NCI-H1417 treated with DMSO at 0.1 percent for 48 hours (cell line): ENCODE measurements at regions not wholly inside any gene's neighbourhood (a gene's known extent, or its start where the extent isn't known, plus 50 kb on each side); places are given as distances from the start of the nearest gene placed in this dataset.
"Not testable (repeated sequence)": the region's sequence is repeated elsewhere in the genome, so short reads cannot be mapped to it uniquely, and the experiment has no call there.

ENCODE experiments used
- DNase-seq: peaks from one replicate; lab custom pipeline; 2025; lab: John Stamatoyannopoulos, UW

DNA sequence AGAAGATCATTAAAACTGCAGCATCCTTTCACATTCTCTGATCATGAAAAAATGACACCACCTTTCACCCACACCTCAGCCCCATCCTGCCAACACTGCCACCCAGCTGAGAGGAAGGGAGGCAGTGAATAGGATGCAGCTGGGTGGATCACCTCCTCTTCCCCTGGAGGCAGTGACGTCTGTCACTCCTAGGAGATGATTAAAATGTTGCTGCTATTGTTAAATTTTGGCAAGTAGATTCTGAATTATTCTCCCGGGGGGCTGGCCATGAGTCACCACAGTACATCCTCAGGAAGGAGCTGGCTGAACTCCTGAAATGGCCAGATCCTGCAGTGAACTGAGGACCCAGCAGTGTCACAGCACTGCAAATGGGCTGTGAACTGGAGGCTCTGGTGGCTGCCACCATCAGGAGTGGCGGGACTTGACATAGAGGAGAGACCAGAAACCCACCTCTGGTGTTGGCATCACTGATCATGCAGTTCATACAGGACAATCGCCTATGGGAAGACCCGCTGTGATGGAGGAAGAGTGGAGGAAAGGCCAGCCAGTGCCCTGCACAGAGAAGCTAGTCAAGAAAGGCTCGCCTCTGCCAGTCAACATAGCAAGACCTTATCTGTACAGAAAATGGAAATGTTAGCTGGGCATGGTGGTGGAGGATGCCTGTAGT lies 199.1 kb downstream of the FAM43A start:
- DNase-seq, result no peak

DNA sequence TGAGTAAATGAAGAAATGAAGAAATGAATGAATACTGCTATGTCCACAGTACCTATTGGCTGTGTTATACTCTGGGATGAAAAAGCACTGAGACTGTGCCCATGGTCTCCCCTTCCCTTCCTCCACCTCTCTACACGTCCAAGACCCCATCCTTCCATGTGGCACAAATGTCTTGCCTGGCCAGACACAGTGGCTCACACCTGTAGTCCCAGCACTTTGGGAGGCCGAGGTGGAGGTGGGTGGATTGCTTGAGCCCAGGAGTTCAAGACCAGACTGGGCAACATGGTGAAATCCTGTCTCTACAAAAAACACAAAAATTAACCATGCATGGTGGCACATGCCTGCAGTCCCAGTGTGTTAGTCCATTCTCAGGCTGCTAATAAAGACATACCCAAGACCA lies 200.1 kb downstream of the FAM43A start:
- DNase-seq, result no peak

DNA sequence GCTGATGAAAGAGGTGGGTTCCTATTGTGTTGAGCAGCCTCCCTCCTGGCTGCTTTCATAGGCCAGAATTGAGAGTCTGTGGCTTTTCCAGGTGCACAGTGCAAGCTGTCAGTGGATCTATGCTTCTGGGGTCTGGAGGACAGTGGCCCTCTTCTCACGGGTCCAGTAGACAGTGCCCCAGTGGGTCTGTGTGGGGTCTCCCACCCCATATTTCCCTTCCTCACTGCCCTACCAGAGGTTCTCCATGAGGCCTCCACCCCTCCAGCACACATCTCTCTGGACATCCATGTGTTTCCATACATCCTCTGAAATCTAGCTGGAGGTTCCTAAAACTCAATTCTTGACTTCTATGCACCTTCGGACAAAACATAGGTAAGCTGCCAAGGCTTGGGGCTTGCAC lies 201.2 kb downstream of the FAM43A start:
- DNase-seq, result no peak

- not testable (repeated sequence) for DNase-seq
Observed at GRCh38 chr3:194888062-194888461, 202.4 kb downstream of the FAM43A start.

DNA sequence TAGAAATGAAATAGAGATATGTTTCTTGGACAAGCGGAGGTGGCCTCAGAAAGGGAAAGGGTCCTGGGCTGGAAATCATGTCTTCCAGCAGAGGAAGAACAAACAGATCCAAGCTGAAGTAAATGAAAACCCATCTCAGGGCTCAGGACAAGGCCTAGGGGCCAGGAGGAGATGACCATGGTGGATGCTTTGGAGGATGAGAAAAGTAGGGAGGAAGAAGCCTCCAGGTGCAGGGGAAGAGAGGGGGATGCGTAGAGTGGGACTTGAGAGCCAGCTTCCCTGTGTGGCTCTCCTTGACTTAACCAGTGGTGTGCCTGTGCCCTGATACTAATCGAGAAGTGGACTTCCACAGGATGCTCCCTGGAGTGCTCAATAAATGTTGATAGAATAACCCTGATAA lies 203.2 kb downstream of the FAM43A start:
- no peak for DNase-seq

DNA sequence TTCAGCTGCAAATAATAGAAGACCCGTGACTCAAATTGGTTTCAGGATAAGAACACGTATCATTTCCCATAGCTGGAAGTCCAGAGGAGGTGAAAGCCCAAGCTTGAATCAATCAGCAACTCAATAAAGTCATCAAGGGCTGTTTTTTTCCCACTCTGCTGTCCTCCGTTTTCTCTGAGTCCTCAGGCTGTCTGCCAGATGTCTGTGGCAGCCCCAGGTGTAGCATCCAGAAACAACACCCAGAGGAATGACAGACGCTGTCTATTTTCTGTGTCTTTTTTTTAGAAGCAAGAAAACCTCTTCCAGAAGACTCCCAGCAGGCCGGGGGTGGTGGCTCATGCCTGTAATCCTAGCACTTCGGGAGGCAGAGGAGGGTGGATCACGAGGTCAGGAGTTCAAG lies 204.4 kb downstream of the FAM43A start:
- DNase-seq, result no peak

DNA sequence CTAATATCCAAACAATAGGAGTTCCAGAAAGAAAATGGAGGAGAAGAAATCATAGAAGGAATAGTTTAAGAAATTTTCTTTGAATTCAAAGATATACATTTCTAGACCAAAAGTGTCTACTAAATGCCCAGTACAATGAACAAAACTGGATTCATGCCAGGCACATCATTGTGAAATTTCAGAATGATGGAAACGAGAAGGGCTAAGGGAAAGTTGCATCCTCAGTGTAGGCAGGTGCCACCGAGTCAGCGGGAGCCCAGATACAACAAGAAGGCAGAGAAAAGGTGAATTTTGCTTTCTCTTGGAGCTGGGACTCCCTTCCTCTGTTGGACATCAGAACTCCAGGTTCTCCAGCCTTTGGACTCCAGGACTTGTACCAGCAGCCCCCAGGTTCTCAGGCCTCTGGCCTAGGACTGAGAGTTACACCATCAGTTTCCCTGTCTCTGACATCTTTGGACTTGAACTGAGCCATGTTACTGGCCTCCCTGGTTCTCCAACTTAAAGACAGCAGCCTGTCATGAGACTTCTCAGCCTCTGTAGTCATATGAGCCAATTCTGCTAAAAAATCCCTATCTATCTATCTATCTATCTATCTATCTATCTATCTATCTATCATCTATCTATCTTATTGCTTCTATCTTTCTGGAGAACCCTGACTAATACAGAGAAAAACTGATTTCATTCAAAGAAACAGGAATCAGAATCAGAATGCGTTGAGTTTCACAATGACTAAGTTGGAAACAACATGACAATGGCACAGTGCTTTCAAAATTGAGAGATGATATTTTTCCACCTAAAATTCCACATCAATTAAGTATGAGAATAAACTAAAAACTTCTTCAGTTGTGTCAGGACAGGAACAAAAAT lies 207.7 kb downstream of the FAM43A start:
- DNase-seq, result no peak

DNA sequence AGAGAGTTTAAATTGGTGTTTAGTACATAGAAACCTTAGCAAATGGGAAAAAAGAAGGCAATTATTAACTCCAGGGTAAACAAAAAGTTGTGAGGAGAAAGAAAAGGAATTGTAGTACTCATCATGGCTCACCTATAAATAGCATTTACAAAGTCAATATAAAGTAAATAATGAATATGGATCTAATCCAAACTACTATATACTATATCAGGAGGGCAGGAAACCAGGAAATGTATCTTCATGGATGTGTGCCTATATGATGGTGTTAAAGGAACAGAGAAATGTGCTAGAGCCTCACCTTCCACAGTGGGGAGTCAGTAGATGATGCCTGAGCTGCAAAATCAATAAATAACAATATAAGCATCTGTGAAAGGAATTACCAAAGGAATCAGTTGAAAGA lies 208.9 kb downstream of the FAM43A start:
- no peak for DNase-seq

GRCh38 chr3:194900854-194901522 lies 215.3 kb downstream of the FAM43A start:
- DNase-seq, result no peak

- not testable (repeated sequence) for DNase-seq
Observed at GRCh38 chr3:194903447-194903846, 217.8 kb downstream of the FAM43A start.

- not testable (repeated sequence) for DNase-seq
Observed at GRCh38 chr3:194904999-194905398, 219.3 kb downstream of the FAM43A start.

DNA sequence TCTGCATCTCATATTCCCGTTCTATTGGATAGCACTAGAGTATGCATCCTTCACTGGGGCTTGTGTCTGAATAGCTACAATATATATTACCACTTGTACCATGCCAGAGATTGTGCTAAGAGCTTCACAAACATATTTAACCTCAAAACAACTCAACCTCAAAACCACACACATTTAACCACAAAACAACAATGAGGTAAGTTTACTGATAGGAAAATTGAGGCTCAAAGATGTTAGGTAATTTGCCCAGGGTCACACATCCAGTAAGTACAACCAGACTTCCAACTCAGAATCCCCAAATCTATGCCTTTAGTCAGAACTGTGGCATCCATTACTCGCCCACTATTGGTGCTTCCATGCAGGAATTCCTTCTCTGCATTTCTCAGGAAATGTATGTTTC lies 220.0 kb downstream of the FAM43A start:
- no peak for DNase-seq

GRCh38 chr3:194906229-194906629 lies 220.5 kb downstream of the FAM43A start:
- DNase-seq, result no peak

GRCh38 chr3:194906970-194907629 lies 221.4 kb downstream of the FAM43A start:
- no peak for DNase-seq

DNA sequence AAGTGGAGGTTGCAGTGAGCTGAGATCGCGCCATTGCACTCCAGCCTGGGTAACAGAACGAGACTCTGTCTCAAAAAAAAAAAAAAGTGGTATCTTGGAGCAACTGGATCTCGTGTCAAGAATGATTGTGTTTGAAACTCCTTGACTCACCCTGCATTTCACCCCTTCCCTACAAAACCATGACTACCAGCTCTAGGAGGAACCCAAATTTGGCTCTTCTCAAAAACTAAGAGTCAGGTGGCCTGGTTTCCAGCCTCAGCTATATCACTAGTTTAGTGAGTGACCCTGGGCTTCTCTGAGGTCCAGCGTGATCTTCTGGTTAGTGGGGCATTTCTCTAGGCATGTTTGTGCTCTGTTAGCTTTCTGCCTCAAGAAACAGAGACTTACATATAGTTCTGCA lies 222.1 kb downstream of the FAM43A start:
- no peak for DNase-seq

- DNase-seq, result no peak
Observed at GRCh38 chr3:194908496-194908895, 222.8 kb downstream of the FAM43A start.

GRCh38 chr3:194908972-194909371 lies 223.3 kb downstream of the FAM43A start:
- DNase-seq, result no peak

DNA sequence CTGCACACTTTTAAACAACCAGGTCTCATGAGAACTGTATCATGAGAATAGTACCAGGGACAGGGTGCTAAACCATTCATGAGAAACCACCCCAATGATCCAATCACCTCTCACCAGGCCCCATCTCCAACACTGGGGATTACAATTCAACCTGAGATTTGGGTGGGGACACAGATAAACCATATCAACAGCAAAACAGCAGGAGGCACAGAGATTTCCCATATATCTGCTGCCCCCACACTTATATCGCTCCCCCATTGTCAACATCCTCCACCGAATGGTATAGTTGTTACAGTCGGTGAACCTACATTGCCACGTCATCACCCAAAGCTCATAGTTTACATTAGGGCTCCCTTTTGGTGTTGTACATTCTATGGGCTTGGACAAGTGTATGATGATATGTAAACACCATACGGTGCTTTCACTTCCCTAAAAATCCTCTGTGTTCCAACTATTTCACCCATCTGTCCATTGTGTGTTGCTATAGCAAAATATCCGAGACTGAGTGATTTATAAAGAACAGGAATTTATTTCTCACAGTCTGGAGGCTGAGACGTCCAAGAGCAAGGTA lies 224.8 kb downstream of the FAM43A start:
- DNase-seq, result no peak

DNA sequence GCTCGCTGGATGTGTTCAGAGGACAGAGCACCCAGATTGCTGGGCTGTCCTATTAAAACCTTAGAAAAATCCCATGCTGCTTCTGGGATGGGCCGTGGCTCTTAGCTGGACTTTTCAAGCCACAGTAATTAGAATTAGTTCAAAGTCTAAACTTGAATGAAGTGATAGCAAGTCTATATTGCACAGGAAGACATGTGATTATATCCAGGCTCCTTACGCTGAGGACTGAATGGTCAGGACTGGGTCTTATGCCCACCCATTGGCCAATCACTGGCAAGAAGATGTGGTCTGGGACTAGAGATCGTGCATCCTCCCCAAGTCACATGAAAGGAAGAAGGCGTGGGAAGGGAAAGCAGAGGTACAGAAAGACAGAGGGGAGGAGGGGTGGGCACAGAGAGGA lies 227.6 kb downstream of the FAM43A start:
- DNase-seq, result no peak

- not testable (repeated sequence) for DNase-seq
Observed at GRCh38 chr3:194924889-194925288, 239.2 kb downstream of the FAM43A start.

DNA sequence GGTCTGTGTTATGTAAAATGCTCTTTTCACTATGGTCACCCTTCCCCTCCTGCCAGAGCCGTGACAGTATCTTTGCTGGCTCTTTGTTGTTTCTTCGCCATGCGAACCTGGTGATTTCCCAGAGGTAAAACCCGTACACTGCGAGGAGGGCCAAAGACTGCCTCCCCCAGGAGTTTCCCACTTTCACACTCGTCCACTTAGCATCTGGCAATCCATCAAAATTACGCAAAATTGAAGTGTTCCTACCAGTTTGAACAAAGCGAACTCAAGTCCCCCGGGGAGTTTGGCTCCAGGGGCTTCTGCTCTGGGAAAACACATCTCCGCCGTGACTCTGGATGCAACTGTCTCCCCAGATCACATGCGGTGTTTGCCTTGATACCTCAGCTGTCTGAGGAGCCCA lies 239.9 kb downstream of the FAM43A start:
- DNase-seq, result no peak

DNA sequence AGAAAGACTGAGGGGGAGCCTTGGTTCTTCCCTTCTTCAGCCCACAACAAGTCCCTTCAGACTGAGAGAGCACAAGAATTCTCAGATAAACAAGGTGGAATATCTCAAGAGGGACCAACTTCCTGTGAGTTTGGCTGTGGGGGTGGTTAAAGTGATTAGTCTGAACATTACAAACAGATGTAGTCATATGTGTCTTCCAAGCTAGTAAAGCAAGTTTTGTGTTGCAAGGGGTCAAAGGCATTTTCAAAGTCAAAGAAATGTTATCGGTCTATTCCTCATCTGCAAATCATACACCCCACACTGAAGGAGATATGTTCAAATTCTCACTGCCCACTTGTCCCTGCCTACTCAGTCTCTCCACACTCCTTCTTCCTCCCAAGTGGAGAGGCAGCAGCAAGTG lies 242.5 kb downstream of the FAM43A start:
- DNase-seq, result no peak
